Fibroblast of lung (primary cell): ENCODE measurements at regions not wholly inside any gene's neighbourhood (a gene's known extent, or its start where the extent isn't known, plus 50 kb on each side); places are given as distances from the start of the nearest gene placed in this dataset.

Experiments
- EZH2 ChIP-seq: IDR thresholded peaks from 2 replicates; pipeline ENCODE4 v1.5.1; 2012; ENCODE audit warnings: low read length, control low read depth, mild to moderate bottlenecking; ENCODE audit errors: missing control alignments
- TF ChIP-seq, protein P1 (sequence below), 2 donors: IDR thresholded peaks in 1 of 2; conservative IDR thresholded peaks in 1 of 2; 1 replicate in 1 of 2; 2 replicates in 1 of 2; pipeline ENCODE4 v1.5.1; 2011 to 2012; ENCODE audit warnings: low read length in 2 of 2, control low read depth in 1 of 2, inconsistent platforms in 1 of 2, low read depth in 1 of 2, mild to moderate bottlenecking in 1 of 2

DNA sequence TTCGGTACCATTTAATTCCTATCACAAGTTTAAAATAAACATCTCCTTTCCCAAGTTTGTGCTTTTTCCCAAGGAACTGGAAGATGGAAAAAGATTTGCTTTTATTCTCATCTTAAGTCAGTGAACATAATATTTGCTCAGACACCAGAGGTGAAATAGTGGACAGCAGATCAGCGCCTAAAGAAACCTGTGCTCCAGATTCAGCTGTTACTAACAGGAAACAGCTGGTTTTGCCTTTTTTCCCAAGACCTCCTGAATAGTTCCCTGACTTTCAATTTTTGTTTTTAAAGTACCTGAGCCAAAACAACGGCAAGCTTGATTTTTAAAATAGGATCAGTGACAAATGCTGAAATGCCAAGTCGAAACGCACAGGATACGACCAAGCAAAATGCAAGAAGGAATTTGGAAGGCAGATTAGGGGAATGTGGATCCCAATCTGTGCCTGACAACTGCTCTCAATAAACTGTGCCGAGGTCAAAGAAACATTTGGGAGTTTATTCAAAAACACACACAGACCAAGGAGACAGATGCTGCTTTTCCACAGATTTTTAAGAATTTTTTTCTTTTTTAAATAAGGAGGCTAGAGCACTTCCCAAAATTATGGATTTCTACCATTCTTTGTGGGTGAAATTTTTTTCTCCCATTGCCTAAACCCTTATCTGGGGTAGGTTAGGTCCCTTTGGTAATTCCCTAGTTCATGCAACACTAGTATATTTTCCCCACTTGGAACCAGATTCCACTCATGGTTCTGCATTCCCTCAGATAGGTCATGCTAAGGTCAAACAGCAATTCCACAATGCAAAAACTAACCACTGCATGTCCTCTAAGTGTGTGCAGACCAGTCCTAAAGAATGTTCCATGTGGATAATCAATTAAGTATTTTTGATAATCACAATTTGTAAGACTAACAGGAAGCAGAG, 121.5 kb upstream of the PDE1A start:
- TF ChIP-seq, protein P1, sequence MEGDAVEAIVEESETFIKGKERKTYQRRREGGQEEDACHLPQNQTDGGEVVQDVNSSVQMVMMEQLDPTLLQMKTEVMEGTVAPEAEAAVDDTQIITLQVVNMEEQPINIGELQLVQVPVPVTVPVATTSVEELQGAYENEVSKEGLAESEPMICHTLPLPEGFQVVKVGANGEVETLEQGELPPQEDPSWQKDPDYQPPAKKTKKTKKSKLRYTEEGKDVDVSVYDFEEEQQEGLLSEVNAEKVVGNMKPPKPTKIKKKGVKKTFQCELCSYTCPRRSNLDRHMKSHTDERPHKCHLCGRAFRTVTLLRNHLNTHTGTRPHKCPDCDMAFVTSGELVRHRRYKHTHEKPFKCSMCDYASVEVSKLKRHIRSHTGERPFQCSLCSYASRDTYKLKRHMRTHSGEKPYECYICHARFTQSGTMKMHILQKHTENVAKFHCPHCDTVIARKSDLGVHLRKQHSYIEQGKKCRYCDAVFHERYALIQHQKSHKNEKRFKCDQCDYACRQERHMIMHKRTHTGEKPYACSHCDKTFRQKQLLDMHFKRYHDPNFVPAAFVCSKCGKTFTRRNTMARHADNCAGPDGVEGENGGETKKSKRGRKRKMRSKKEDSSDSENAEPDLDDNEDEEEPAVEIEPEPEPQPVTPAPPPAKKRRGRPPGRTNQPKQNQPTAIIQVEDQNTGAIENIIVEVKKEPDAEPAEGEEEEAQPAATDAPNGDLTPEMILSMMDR (conservative IDR thresholded peaks at IDR 0.05 in 1 of 2, IDR thresholded peaks at IDR 0.05 in 1 of 2; ENCODE audit: low read depth in 1 of 2, low read length in 2 of 2) = no peak
- no peak for TF ChIP-seq EZH2
